Nephron (organoid): ENCODE measurements at regions not wholly inside any gene's neighbourhood (a gene's known extent, or its start where the extent isn't known, plus 50 kb on each side); places are given as distances from the start of the nearest gene placed in this dataset.

Experiments used
- H3K27ac Mint-ChIP-seq, 3 experiments: 2 replicates each; pipeline ENCODE4 v1.8.0; 2020; ENCODE audit warnings: mixed read lengths in 3 of 3, mild to moderate bottlenecking in 2 of 3, moderate library complexity in 1 of 3
- H3K27me3 Mint-ChIP-seq: 2 replicates; pipeline ENCODE4 v1.8.0; 2021; ENCODE audit warnings: low read depth, mild to moderate bottlenecking, moderate library complexity, mixed read lengths
- H3K36me3 Mint-ChIP-seq: 2 replicates; pipeline ENCODE4 v1.8.0; 2020; ENCODE audit warnings: low read depth, mixed read lengths
- H3K4me1 Mint-ChIP-seq: 2 replicates; pipeline ENCODE4 v1.8.0; 2020; ENCODE audit warnings: mixed read lengths
- H3K4me3 Mint-ChIP-seq, 3 experiments: 2 replicates each; pipeline ENCODE4 v1.8.0; 2020; ENCODE audit warnings: mild to moderate bottlenecking in 3 of 3, mixed read lengths in 3 of 3, moderate library complexity in 2 of 3
- H3K9me3 Mint-ChIP-seq: 2 replicates; pipeline ENCODE4 v1.8.0; 2020; ENCODE audit warnings: mixed read lengths
- CTCF ChIP-seq, 3 experiments: fragments of 200-600 bp; sonication (generic); IDR thresholded peaks; one replicate each; pipeline ENCODE4 v1.5.0; 2021; ENCODE audit warnings: antibody characterized with exemption in 3 of 3; ENCODE audit not compliant: unreplicated experiment in 3 of 3

- Mint-ChIP-seq H3K27ac (no peak overlapping the region), H3K36me3 (no peaks in the 10 kb centered on the region), H3K4me3 (no peak overlapping the region), H3K9me3 (peaks cover 3% of the 10 kb centered on the region), H3K27me3 (peaks cover 31% of the 10 kb centered on the region), H3K4me1 (peaks cover 4% of the 10 kb centered on the region)
- TF ChIP-seq CTCF (IDR thresholded peaks at IDR 0.05; ENCODE audit: unreplicated experiment in 3 of 3): no peak
Observed at GRCh38 chr12:125217308-125217707, 152.1 kb downstream of the AACS start.

GRCh38 chr12:125218952-125219351 lies 153.7 kb downstream of the AACS start:
- Mint-ChIP-seq H3K36me3 (no peaks in the 10 kb centered on the region), H3K27me3 (peaks cover 23% of the 10 kb centered on the region), H3K27ac (no peak overlapping the region), H3K4me1 (peaks cover 4% of the 10 kb centered on the region), H3K4me3 (no peak overlapping the region), H3K9me3 (peaks cover under 1% of the 10 kb centered on the region)
- TF ChIP-seq CTCF (IDR thresholded peaks at IDR 0.05; ENCODE audit: unreplicated experiment in 3 of 3): no peak

- Mint-ChIP-seq H3K9me3 (no peaks in the 10 kb centered on the region), H3K27me3 (peaks cover 25% of the 10 kb centered on the region), H3K36me3 (no peaks in the 10 kb centered on the region), H3K27ac (no peak overlapping the region), H3K4me1 (peaks cover 4% of the 10 kb centered on the region), H3K4me3 (no peak overlapping the region)
- TF ChIP-seq CTCF (IDR thresholded peaks at IDR 0.05; ENCODE audit: unreplicated experiment in 3 of 3): no peak
Observed at GRCh38 chr12:125220404-125221273, 155.4 kb downstream of the AACS start.

- Mint-ChIP-seq H3K36me3 (no peaks in the 10 kb centered on the region), H3K4me3 (no peak overlapping the region), H3K4me1 (peaks cover 4% of the 10 kb centered on the region), H3K27me3 (peaks cover 25% of the 10 kb centered on the region), H3K27ac (no peak overlapping the region), H3K9me3 (no peaks in the 10 kb centered on the region)
- no peak for TF ChIP-seq CTCF (IDR thresholded peaks at IDR 0.05; ENCODE audit: unreplicated experiment in 3 of 3)
Observed at GRCh38 chr12:125221602-125222001, 156.4 kb downstream of the AACS start.

GRCh38 chr12:125222876-125223275 lies 157.6 kb downstream of the AACS start:
- H3K9me3 Mint-ChIP-seq: no peaks in the 10 kb centered on the region
- H3K27me3 Mint-ChIP-seq: peaks cover 19% of the 10 kb centered on the region
- H3K27ac Mint-ChIP-seq: no peak overlapping the region
- H3K36me3 Mint-ChIP-seq: no peaks in the 10 kb centered on the region
- no peak overlapping the region for H3K4me3 Mint-ChIP-seq
- no peak for TF ChIP-seq CTCF (IDR thresholded peaks at IDR 0.05; ENCODE audit: unreplicated experiment in 3 of 3)
- H3K4me1 Mint-ChIP-seq: peaks cover 1% of the 10 kb centered on the region

- no peak for TF ChIP-seq CTCF (IDR thresholded peaks at IDR 0.05; ENCODE audit: unreplicated experiment in 3 of 3)
- Mint-ChIP-seq H3K36me3 (no peaks in the 10 kb centered on the region), H3K9me3 (no peaks in the 10 kb centered on the region), H3K27me3 (peaks cover 23% of the 10 kb centered on the region), H3K4me1 (no peaks in the 10 kb centered on the region), H3K4me3 (no peak overlapping the region), H3K27ac (no peak overlapping the region)
Observed at GRCh38 chr12:125225641-125226040, 160.4 kb downstream of the AACS start.
